GM18505 (cell line): ENCODE measurements at regions not wholly inside any gene's neighbourhood (a gene's known extent, or its start where the extent isn't known, plus 50 kb on each side); places are given as distances from the start of the nearest gene placed in this dataset.
"Not testable (repeated sequence)": the region's sequence is repeated elsewhere in the genome, so short reads cannot be mapped to it uniquely, and the experiment has no call there.

Experiments
- ATAC-seq: cut with Tn5 transposase; IDR thresholded peaks from one replicate; pipeline ENCODE4 v1.9.1; 2021; ENCODE audit not compliant: unreplicated experiment
- POLR2A ChIP-seq: IDR thresholded peaks from 4 replicates; pipeline ENCODE4 v1.6.1; 2011; ENCODE audit warnings: borderline replicate concordance; ENCODE audit not compliant: insufficient read depth, insufficient read length; ENCODE audit errors: extremely low read depth

GRCh38 chr5:88063813-88064212 is 204.8 kb downstream of the TMEM161B start:
- ATAC-seq, result no peak
- TF ChIP-seq POLR2A, result no peak

GRCh38 chr5:88060194-88060593 is 208.5 kb downstream of the TMEM161B start:
- no peak for ATAC-seq
- TF ChIP-seq POLR2A, result no peak

GRCh38 chr5:88058625-88059024 is 210.0 kb downstream of the TMEM161B start:
- ATAC-seq, result no peak

GRCh38 chr5:88052468-88052867 is 216.2 kb downstream of the TMEM161B start:
- not testable (repeated sequence) for ATAC-seq

More at GRCh38 chr5:88058625-88059024, 210.0 kb downstream of the TMEM161B start:
- no peak for TF ChIP-seq POLR2A

GRCh38 chr5:88051148-88051547 is 217.5 kb downstream of the TMEM161B start:
- no peak for TF ChIP-seq POLR2A
- no peak for ATAC-seq

GRCh38 chr5:88049737-88050136 is 218.9 kb downstream of the TMEM161B start:
- TF ChIP-seq POLR2A, result no peak

GRCh38 chr5:88049156-88049555 is 219.5 kb downstream of the TMEM161B start:
- no peak for TF ChIP-seq POLR2A
- no peak for ATAC-seq

More at GRCh38 chr5:88049737-88050136, 218.9 kb downstream of the TMEM161B start:
- no peak for ATAC-seq

GRCh38 chr5:88045931-88046461 is 222.6 kb downstream of the TMEM161B start:
- no peak for TF ChIP-seq POLR2A

GRCh38 chr5:88045165-88045564 is 223.5 kb downstream of the TMEM161B start:
- no peak for TF ChIP-seq POLR2A
- ATAC-seq, result no peak

More at GRCh38 chr5:88045931-88046461, 222.6 kb downstream of the TMEM161B start:
- no peak for ATAC-seq

- ATAC-seq, result no peak
- TF ChIP-seq POLR2A, result no peak
Measured at GRCh38 chr5:88034520-88034919, 234.1 kb downstream of the TMEM161B start.

GRCh38 chr5:88033191-88033590 is 235.5 kb downstream of the TMEM161B start:
- no peak for ATAC-seq
- TF ChIP-seq POLR2A, result no peak

- ATAC-seq, result no peak
- no peak for TF ChIP-seq POLR2A
Measured at GRCh38 chr5:88029011-88029410, 239.6 kb downstream of the TMEM161B start.

GRCh38 chr5:88021141-88021540 is 247.5 kb downstream of the TMEM161B start:
- no peak for TF ChIP-seq POLR2A
- ATAC-seq, result no peak

- ATAC-seq, result not testable (repeated sequence)
Measured at GRCh38 chr5:88014984-88015383, 253.7 kb downstream of the TMEM161B start.

- no peak for TF ChIP-seq POLR2A
- ATAC-seq, result no peak
Measured at GRCh38 chr5:88000877-88001276, 267.8 kb downstream of the TMEM161B start.

- no peak for TF ChIP-seq POLR2A
- no peak for ATAC-seq
Measured at GRCh38 chr5:87997662-87998061, 271.0 kb downstream of the TMEM161B start.

- TF ChIP-seq POLR2A, result no peak
- no peak for ATAC-seq
Measured at GRCh38 chr5:87966213-87966612, 302.4 kb downstream of the TMEM161B start.
